HG02840 (cell line): ENCODE measurements at regions not wholly inside any gene's neighbourhood (a gene's known extent, or its start where the extent isn't known, plus 50 kb on each side); places are given as distances from the start of the nearest gene placed in this dataset.

Source experiments
- ATAC-seq: cut with Tn5 transposase; IDR thresholded peaks from one replicate; pipeline ENCODE4 v1.9.1; 2021; ENCODE audit warnings: mild to moderate bottlenecking, moderate library complexity, moderate number of reproducible peaks; ENCODE audit not compliant: unreplicated experiment, low FRiP score

- ATAC-seq = no peak
These were observed 648.0 kb downstream of the IRX1 start for GRCh38 chr5:4243479-4244264.

DNA sequence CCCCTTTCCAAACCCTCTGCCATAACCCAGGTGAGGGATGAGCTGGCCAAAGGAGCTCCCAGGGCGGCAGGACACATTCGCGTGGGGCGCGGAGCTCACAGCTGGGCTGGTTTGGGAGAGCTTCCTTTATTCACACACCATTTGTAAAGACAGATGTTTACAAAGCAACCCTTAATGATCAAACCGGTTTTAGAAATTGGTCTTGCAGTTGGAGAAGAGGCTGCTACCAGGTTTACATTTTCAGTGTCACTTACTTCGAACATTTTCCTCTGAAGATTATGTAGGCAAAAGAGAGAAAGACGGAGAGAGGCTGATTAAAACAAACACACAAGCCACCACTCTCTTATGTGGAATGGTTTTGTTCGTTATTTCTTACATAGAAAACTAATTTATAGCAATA lies 648.7 kb downstream of the IRX1 start:
- no peak for ATAC-seq

- no peak for ATAC-seq
These were observed 649.4 kb downstream of the IRX1 start for GRCh38 chr5:4245076-4245475.

GRCh38 chr5:4245511-4245910 lies 649.9 kb downstream of the IRX1 start:
- no peak for ATAC-seq

GRCh38 chr5:4246447-4246846 lies 650.8 kb downstream of the IRX1 start:
- no peak for ATAC-seq

DNA sequence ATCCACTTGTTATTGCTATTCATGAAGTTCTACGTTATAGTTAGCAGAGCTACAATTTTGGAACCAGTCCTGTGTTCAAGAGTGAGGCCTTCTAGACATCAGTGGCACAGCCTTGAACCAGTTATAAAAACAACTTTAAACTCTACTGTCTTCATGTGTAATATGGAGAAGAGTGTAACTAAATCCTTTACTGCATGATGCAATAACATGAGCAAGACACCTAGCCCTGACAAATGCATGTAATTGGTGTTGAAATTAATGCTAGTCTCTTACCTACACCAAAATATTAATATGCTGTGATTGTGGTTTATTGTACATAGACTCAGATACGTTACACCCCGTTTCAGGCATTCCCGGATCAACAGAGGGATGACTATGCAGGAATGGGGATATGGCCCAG lies 654.6 kb downstream of the IRX1 start:
- ATAC-seq = no peak

DNA sequence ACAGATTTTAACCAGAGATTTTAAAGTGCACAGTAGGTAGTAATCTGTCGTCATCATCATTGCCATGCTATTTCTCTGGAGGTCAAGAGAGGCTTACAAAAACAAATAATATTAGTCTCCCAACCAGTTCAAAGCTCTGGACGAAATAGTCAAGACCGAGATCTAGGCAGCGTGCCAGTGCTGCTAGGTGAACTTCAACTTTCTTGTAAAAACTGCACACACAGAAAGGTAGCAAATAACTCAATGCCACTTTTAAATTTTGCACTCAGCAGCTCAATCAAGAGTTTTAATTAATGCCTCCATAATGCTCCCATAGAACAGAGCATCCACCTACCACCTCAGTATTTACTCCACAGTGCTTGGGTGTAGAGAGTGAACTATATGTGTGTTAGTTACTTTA lies 656.8 kb downstream of the IRX1 start:
- no peak for ATAC-seq

DNA sequence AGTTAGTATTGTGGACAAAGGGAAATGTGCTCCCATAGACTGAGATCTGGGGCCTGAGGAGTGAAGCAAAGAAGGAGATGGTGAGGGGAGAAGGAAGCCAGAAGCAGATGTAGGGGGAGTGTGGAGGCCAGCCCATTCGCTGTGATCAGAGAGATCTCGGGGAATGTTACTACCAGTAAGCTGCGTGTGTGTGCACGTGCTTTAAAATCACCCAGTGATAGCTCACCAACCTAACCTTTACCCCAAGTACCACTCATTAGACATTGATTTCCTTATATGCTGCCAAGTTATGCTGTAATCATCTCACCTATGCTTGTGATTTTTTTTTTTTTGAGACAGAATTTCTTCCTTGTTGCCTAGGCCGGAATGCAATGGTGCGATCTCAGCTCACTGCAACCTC lies 659.1 kb downstream of the IRX1 start:
- ATAC-seq = no peak

- no peak for ATAC-seq
These were observed 659.8 kb downstream of the IRX1 start for GRCh38 chr5:4255441-4255840.

GRCh38 chr5:4258170-4258569 lies 662.5 kb downstream of the IRX1 start:
- ATAC-seq = no peak

DNA sequence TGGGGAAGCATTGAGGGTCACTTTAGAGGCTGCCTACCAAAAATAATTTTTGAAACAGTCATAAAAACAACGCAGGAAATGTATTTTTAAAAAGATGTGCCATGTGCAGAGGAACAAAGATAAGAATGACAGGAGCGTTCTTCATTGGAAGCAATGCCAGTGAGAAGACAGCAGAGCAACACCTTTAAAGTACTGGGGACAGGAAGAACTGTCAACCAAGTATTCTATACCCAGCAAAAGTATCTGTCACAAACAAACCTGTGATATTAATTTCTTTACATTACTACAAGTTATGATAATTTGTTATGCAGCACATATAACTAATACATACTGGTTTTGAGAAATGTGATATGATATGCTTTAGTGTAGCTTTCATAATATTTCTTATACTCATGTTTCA lies 675.6 kb downstream of the IRX1 start:
- ATAC-seq = no peak

GRCh38 chr5:4275232-4275631 lies 679.6 kb downstream of the IRX1 start:
- ATAC-seq = no peak

DNA sequence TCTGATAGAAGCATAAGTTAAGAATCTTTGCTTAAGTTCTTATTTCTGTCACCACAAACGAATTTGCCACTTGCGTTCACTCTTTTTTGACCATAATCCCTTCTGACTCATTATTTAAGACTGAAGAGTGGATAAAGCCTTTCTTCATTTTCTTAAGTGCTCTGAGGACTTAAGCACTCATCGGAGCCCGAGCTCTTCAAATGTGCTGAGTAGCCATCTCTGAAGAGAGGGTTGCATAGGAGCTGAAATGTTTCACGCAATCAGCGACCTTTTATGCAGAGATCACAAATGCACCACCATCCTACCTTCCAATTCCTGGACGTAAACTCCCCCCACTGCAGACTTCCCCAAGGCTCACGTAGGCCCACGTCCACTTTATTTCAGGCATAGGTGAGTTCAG lies 699.2 kb downstream of the IRX1 start:
- no peak for ATAC-seq

- ATAC-seq = no peak
These were observed 700.2 kb downstream of the IRX1 start for GRCh38 chr5:4295663-4296339.

DNA sequence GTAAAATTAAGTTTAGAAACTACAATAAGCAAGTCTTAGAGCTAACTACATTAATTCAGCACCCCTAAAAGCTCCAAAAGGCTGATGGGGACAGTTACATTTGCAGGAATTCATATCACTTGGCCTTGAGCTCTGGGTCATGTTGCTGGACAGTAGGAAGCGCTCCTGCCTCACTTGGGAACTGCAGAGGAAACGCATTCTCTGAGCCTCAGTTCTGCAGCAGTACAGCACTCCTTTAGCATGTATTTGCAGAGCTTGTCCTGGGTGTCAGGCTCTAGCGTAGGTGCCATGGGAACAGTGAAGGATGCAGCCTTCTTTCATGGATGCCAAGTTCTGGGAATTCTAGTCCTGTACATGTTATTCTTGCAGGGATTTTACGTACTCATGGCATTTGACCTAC lies 710.4 kb downstream of the IRX1 start:
- no peak for ATAC-seq

- no peak for ATAC-seq
These were observed 713.4 kb downstream of the IRX1 start for GRCh38 chr5:4309026-4309425.

- ATAC-seq = no peak
These were observed 717.5 kb downstream of the IRX1 start for GRCh38 chr5:4313138-4313537.

- no peak for ATAC-seq
These were observed 724.0 kb downstream of the IRX1 start for GRCh38 chr5:4319478-4320128.

GRCh38 chr5:4330327-4330726 lies 734.7 kb downstream of the IRX1 start:
- ATAC-seq = no peak

GRCh38 chr5:4335078-4335477 lies 739.4 kb downstream of the IRX1 start:
- ATAC-seq = no peak

GRCh38 chr5:4337519-4337918 lies 741.9 kb downstream of the IRX1 start:
- no peak for ATAC-seq

- ATAC-seq = no peak
These were observed 744.3 kb downstream of the IRX1 start for GRCh38 chr5:4339949-4340348.
